Gastrocnemius medialis (tissue), 4 donors: ENCODE measurements at regions not wholly inside any gene's neighbourhood (a gene's known extent, or its start where the extent isn't known, plus 50 kb on each side); places are given as distances from the start of the nearest gene placed in this dataset.

Source experiments
- POLR2A ChIP-seq, 2 donors: fragments of 450-650 bp; IDR thresholded peaks; one replicate each; pipeline ENCODE4 v1.6.1; 2017; ENCODE audit warnings: antibody characterized with exemption in 2 of 2, mild to moderate bottlenecking in 2 of 2, moderate library complexity in 2 of 2
- TF ChIP-seq, protein P1 (sequence below), 5 experiments: fragments of 450-650 bp in 3 of 5; fragments of 200-600 bp in 2 of 5; sonication (generic) in 2 of 5; IDR thresholded peaks in 4 of 5; conservative IDR thresholded peaks in 1 of 5; 1 replicate in 4 of 5; 2 replicates in 1 of 5; pipeline ENCODE4 v1.5.1; 2016 to 2019; ENCODE audit warnings: antibody characterized with exemption in 5 of 5, mild to moderate bottlenecking in 3 of 5, moderate library complexity in 3 of 5

DNA sequence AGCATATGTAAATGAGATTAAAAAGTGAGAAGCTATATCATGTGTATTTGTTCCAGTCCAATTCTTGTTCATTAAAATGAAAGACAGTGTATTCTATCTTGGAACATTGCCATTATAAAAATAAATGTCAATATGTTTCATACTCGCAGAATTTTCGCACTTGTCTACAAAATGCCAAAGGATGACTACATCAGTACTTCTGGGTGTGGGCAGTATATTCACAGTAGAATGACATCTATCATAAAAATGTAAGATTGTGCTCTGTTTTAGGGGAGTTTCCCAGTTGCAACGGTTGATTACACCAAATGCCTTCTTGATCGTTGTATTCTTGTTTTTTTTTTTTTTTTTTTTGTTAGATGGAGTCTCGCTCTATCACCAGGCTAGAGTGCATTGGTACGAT is 292.3 kb upstream of the E2F7 start:
- TF ChIP-seq, protein P1, sequence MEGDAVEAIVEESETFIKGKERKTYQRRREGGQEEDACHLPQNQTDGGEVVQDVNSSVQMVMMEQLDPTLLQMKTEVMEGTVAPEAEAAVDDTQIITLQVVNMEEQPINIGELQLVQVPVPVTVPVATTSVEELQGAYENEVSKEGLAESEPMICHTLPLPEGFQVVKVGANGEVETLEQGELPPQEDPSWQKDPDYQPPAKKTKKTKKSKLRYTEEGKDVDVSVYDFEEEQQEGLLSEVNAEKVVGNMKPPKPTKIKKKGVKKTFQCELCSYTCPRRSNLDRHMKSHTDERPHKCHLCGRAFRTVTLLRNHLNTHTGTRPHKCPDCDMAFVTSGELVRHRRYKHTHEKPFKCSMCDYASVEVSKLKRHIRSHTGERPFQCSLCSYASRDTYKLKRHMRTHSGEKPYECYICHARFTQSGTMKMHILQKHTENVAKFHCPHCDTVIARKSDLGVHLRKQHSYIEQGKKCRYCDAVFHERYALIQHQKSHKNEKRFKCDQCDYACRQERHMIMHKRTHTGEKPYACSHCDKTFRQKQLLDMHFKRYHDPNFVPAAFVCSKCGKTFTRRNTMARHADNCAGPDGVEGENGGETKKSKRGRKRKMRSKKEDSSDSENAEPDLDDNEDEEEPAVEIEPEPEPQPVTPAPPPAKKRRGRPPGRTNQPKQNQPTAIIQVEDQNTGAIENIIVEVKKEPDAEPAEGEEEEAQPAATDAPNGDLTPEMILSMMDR (IDR thresholded peaks at IDR 0.05 in 4 of 5, conservative IDR thresholded peaks at IDR 0.05 in 1 of 5), result no peak
- TF ChIP-seq POLR2A (IDR thresholded peaks at IDR 0.05), result no peak
